Suppressor macrophage (primary cell): ENCODE measurements at regions not wholly inside any gene's neighbourhood (a gene's known extent, or its start where the extent isn't known, plus 50 kb on each side); places are given as distances from the start of the nearest gene placed in this dataset.
"Not testable (repeated sequence)": the region's sequence is repeated elsewhere in the genome, so short reads cannot be mapped to it uniquely, and the experiment has no call there.

Experiments used
- DNase-seq, 4 experiments: peaks; one replicate each; pipeline ENCODE4 v3.0.0-alpha.2; 2020 to 2022

GRCh38 chr20:40049854-40050253, 639.2 kb downstream of the MAFB start:
- DNase-seq = peak in 3 of 4 experiments; percentile 11 to 85 (median 84)

- DNase-seq = no peak
These were observed 642.3 kb downstream of the MAFB start for GRCh38 chr20:40046703-40047102.

GRCh38 chr20:40037511-40037910, 651.5 kb downstream of the MAFB start:
- DNase-seq = peak in 2 of 4 experiments; percentile 32 to 60

- no peak for DNase-seq
These were observed 659.4 kb downstream of the MAFB start for GRCh38 chr20:40029589-40029988.

- no peak for DNase-seq
These were observed 669.5 kb downstream of the MAFB start for GRCh38 chr20:40019510-40019909.

GRCh38 chr20:40017765-40018164, 671.3 kb downstream of the MAFB start:
- DNase-seq = no peak

GRCh38 chr20:40016890-40017289, 672.1 kb downstream of the MAFB start:
- no peak for DNase-seq

- peak; percentile 2 to 63 (median 40) for DNase-seq
These were observed 672.6 kb downstream of the MAFB start for GRCh38 chr20:40016392-40016791.

- not testable (repeated sequence) for DNase-seq
These were observed 677.0 kb downstream of the MAFB start for GRCh38 chr20:40012026-40012425.

GRCh38 chr20:40010483-40010882, 678.6 kb downstream of the MAFB start:
- DNase-seq = no peak

- DNase-seq = no peak
These were observed 679.5 kb downstream of the MAFB start for GRCh38 chr20:40009542-40009941.

GRCh38 chr20:40008177-40008576, 680.9 kb downstream of the MAFB start:
- DNase-seq = no peak

GRCh38 chr20:40006168-40006860, 682.7 kb downstream of the MAFB start:
- no peak for DNase-seq

- not testable (repeated sequence) for DNase-seq
These were observed 684.9 kb downstream of the MAFB start for GRCh38 chr20:40004092-40004491.

- no peak for DNase-seq
These were observed 695.3 kb downstream of the MAFB start for GRCh38 chr20:39993742-39994141.

- DNase-seq = no peak
These were observed 698.3 kb downstream of the MAFB start for GRCh38 chr20:39990692-39991091.

GRCh38 chr20:39988991-39989390, 700.0 kb downstream of the MAFB start:
- DNase-seq = no peak

- DNase-seq = peak; percentile 61 to 80 (median 76)
These were observed 702.7 kb downstream of the MAFB start for GRCh38 chr20:39986173-39986904.

- DNase-seq = no peak
These were observed 703.7 kb downstream of the MAFB start for GRCh38 chr20:39985271-39985827.

- no peak for DNase-seq
These were observed 705.4 kb downstream of the MAFB start for GRCh38 chr20:39983655-39984054.

GRCh38 chr20:39983183-39983582, 705.9 kb downstream of the MAFB start:
- no peak for DNase-seq

- DNase-seq = no peak
These were observed 714.0 kb downstream of the MAFB start for GRCh38 chr20:39974966-39975501.

GRCh38 chr20:39968495-39968894, 720.5 kb downstream of the MAFB start:
- DNase-seq = no peak

- DNase-seq = no peak
These were observed 721.2 kb downstream of the MAFB start for GRCh38 chr20:39967806-39968205.
